Renal cortical epithelial cell (primary cell): ENCODE measurements at regions not wholly inside any gene's neighbourhood (a gene's known extent, or its start where the extent isn't known, plus 50 kb on each side); places are given as distances from the start of the nearest gene placed in this dataset.

Experiments
- DNase-seq: peaks from one replicate; pipeline ENCODE4 v3.0.0-alpha.2; 2011; ENCODE audit warnings: low read depth

GRCh38 chr2:56707650-56708049 lies 523.9 kb downstream of the CCDC85A start:
- no peak for DNase-seq

- DNase-seq: no peak
These were observed 525.4 kb downstream of the CCDC85A start for GRCh38 chr2:56709181-56709580.

DNA sequence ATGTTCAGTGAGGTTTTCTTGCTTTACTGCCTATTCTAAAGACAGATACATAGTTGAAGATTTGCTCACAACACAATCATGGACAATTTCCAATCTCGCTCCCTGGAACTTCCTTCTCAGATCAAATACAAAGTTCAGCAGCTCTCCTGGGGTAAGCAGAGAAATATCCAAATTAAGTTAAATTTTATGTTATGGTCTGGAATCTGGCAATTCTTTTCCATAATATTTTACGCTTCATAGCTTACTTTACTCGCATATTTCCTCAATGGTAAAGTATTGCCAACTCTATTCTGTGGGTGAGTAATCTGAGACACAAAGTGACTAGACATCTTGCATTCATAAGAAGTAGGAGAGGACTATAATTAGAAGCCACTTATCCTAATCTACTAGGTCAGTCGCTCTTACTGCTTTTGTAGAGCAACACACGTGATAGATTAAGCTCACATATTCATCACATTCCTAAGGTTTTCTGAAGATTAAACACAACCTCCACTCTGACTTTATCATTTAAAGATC lies 529.4 kb downstream of the CCDC85A start:
- DNase-seq: no peak

DNA sequence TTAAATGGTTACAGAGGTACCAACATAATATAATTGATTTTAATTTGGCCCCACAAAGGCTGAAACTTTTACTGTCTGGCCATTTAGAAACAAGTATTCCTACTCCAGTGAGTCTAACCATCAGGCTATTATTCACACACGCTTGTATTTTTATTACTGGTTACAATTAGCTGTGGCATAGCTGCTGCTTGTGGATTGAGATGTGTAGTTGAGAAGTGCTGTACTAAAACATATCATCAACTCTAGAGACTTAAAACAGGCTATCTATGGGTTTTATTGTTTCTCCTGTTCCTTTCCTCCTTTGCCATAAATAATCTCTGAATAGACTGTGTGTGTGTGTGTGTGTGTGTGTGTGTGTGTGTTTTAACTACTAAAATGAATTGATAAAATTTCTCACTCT lies 530.2 kb downstream of the CCDC85A start:
- no peak for DNase-seq

DNA sequence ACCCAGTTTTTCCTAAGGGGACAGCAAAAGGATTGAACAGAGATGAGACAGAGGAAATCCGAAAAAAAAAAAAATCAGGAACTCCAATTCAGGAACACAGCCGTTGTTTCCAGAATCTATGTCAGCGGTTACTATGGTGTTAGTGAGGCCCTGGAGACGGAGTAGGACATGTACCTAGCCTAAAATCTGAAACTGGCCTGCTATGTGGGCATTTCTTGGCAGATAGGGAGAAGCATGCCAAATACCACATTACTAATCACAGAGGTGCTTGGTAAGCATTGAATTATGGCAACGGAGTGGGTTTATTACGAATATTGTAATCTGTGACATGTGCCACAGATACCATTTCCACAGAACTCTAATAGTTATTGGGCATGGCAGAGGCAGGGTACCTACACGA lies 530.6 kb downstream of the CCDC85A start:
- no peak for DNase-seq

DNA sequence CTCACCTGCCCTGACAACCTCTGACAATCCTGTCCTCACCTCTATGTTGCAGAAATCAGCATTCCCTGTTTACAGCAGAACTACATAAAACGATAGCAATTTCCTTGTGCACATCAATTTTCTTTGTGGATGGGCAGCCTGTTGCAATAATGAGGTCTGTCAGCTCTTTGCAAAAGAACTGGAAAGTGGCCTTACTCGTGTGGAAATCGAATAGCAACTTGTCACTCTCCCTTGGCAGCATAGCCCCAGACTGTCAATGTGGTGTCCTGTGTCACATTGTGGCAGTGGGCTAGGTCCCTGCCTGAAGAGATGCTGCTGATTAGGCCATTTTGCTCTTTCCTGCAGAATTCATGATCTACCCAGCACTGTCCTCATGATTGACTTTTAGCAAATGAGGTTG lies 531.9 kb downstream of the CCDC85A start:
- DNase-seq: no peak

GRCh38 chr2:56718413-56718812 lies 534.6 kb downstream of the CCDC85A start:
- no peak for DNase-seq

GRCh38 chr2:56729212-56729611 lies 545.4 kb downstream of the CCDC85A start:
- DNase-seq: no peak

GRCh38 chr2:56732946-56733345 lies 549.2 kb downstream of the CCDC85A start:
- no peak for DNase-seq

DNA sequence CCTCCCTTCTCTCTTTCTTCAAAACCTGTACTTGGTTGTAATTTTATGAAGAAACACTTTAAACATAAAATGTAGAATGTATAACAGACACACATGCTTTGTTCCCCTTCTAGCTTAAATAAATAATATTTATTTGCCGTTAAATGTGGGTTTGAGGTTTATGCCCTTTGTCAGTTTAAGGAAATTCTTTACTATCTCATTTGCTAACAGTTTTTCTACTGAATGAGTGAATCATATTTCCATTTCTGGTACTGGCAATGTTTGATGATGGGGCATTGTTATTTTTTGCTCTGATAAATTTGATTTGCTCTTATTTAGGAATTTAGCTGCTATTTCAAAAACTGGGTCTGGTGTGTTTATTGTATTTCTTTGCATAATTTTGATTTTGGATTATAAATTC lies 555.6 kb downstream of the CCDC85A start:
- DNase-seq: no peak

GRCh38 chr2:56741601-56742102 lies 557.9 kb downstream of the CCDC85A start:
- DNase-seq: peak; percentile 82

DNA sequence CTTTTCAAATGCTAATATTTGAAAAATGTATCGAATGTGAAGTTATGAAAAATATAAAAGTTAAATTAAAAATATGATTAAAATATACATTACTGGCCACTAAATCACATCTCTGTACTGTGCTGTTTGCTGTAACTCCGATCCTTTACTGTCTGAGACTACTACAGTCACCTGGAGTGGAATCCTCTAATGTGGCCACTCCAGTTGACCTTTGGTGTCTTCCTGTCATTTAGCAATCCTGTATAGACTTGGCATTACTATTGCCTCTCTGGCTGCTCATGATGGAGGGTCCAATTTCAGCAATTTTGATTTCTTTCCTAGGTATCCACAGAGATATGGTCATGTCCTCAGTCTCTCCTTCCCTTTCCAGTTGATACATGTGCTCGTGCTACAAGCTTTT lies 560.0 kb downstream of the CCDC85A start:
- DNase-seq: no peak

GRCh38 chr2:56749152-56749752 lies 565.5 kb downstream of the CCDC85A start:
- peak; percentile 71 for DNase-seq

GRCh38 chr2:56753182-56753581 lies 569.4 kb downstream of the CCDC85A start:
- DNase-seq: no peak

- DNase-seq: no peak
These were observed 570.4 kb downstream of the CCDC85A start for GRCh38 chr2:56754066-56754615.

- DNase-seq: no peak
These were observed 570.8 kb downstream of the CCDC85A start for GRCh38 chr2:56754627-56755026.

DNA sequence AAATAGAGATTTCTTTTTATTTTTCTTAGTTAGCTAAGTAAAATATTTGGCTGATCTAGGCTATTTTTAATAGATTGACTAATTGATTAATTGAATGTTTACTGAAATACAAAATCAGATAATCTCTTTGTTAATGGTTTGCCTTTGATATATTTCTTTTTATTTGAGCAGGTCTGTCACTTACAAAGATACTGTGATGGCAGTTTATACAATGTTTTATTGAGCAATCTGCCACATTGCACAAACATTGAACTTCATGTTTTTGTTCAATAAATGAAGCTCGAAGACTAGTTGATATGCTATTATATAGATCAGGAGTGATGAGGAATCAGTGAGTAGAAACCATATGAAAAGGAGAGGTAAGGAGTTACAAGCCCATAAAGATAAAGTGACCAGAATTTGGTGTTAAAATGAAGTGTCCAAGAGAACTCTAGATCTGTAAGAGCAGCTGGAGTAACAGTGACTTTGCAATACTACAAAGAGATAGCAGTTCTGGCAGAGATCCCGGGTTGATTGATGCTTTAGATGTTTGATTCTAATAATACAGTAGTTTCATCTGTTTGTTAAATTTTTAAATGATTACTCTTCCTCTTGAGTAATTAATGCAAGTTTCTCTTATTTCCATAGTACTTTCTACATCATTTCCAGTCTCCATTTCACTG lies 574.2 kb downstream of the CCDC85A start:
- DNase-seq: no peak

DNA sequence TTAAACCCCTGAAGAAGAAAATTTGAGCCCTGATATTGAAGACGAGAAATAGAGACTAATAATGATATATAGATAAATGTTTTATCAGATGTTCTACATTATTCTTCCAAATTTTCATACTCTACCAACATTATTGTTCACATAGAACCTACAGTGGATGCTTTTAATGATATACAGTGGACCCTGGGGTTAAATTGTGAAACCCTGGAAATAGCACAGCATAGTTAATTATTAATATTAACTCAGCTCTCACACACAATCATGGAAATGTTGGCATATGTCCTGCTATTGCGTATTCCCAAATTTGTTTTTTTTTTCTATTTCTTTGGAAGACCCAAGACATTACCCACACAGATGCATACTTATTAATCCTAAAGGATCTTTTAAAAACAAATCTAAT lies 579.9 kb downstream of the CCDC85A start:
- DNase-seq: peak; percentile 33

GRCh38 chr2:56768973-56769372 lies 585.2 kb downstream of the CCDC85A start:
- no peak for DNase-seq

- DNase-seq: no peak
These were observed 586.7 kb downstream of the CCDC85A start for GRCh38 chr2:56770490-56770889.

DNA sequence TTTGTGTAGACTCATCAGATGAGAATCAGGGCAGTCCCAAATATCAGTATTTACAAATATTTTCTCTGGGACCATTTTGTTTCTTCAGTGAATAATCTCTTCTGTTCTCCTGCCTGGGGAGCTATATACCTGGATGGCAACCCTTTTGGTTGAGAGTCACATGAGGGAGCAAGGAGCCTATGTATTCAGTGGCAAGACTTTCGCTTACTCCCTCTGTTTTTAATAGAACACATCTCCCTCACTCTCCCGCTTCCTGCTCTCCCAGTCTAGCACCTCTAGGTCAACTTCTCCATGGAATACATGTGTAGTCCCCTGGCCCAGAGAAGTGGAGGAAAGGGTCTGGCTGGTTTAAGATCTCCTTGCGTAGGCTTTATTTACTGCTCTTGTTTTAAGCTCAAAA lies 600.3 kb downstream of the CCDC85A start:
- DNase-seq: no peak

DNA sequence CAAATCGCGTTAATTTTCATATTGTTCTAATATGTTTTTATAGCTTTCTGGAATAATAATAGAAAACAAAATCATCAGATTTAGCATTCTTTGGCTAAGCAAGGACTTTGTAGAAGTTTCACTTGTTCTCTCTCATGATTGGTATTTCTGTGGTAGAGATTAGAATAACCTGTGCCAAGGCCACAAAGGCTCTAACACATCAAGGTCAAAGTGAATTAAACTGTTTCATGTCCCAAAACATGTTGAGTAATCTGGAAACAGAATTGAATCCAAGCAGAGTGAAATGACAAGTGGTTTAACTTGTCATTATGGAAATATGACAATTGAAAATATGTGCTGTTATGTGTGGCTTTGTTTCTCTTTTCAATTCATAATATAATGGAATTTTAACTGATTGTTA lies 617.4 kb downstream of the CCDC85A start:
- no peak for DNase-seq

GRCh38 chr2:56801770-56802169 lies 618.0 kb downstream of the CCDC85A start:
- DNase-seq: no peak
